Fibroblast of pulmonary artery (primary cell): ENCODE measurements at regions not wholly inside any gene's neighbourhood (a gene's known extent, or its start where the extent isn't known, plus 50 kb on each side); places are given as distances from the start of the nearest gene placed in this dataset.
A peak's percentile ranks its signal among the peaks of the same experiment; 100 is the strongest.

ENCODE experiments used
- DNase-seq: peaks from one replicate; pipeline ENCODE4 v3.0.0-alpha.2; 2010; ENCODE audit warnings: low read depth
- H3K4me3 ChIP-seq: replicated peaks from 2 replicates; pipeline ENCODE4 v1.5.1; 2011; ENCODE audit warnings: low read depth, mild to moderate bottlenecking, control low read depth, low read length, moderate library complexity
- CTCF ChIP-seq: IDR thresholded peaks from 2 replicates; pipeline ENCODE4 v1.5.1; 2011; ENCODE audit warnings: mild to moderate bottlenecking, control low read depth, low read length, inconsistent platforms; ENCODE audit errors: missing control alignments

DNA sequence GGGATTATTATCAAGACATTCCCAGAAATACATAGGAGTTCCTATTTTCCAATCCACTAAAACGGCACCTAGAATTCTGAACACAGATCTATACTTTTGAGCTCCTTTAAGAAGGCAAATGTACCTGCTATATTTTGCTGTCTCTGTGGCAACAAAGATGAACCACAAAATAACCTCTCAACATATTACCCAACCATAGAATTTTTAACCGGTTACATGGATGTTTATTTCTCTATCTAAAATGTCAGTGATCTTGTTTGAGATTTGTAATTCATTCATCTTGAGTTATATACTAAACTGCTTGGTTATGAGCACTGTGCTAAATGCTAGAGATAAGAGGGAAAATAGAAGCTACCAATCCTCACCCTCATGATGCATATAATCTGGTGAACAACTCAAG lies 117.5 kb upstream of the HMGCLL1 start:
- no peak for TF ChIP-seq CTCF
- no peak overlapping the region for H3K4me3 ChIP-seq
- no peak for DNase-seq

DNA sequence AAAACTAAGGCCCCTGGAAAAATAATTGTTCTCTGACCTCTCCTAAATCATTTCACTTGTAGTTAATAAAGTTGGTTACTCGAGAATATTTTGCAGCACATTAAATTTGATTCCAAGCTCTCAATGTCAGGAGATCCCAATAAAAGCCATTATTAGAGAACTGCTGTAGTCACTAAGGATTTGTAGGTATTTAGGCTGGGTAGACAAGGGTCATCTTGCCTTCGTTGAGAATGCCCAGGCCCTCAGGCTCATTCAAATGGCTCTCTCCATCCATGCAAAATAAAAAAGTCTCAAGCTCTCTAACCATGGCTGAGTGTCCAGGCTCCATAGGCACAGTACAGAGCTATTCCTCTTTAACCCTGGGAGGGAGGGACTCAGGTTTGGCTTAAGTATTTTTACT lies 117.0 kb upstream of the HMGCLL1 start:
- DNase-seq = no peak
- no peak for TF ChIP-seq CTCF

GRCh38 chr6:55694759-55695158 lies 115.8 kb upstream of the HMGCLL1 start:
- no peak for DNase-seq
- H3K4me3 ChIP-seq = no peak overlapping the region
- TF ChIP-seq CTCF = no peak

More for the DNA sequence above, 117.0 kb upstream of the HMGCLL1 start:
- no peak overlapping the region for H3K4me3 ChIP-seq

GRCh38 chr6:55694148-55694547 lies 115.2 kb upstream of the HMGCLL1 start:
- H3K4me3 ChIP-seq = no peak overlapping the region
- TF ChIP-seq CTCF = no peak
- peak; percentile 55 for DNase-seq

DNA sequence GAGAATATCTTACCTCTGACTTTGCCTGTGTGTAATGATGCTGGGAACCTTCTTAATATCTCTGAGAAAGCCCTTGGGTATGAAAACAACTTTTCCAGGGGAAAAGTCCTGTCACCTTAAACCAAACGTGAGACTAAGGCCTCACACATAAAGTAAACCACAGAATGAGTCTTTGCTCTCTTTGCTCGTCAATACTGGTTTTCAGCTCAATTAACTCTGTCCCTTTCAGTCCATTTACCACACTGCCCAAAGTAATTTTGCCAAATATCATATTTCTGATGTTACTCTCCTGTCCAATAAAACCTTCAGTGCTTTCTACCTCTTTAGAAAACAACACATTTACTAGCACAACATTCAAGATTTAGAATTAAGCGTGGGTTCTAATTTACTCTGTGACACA lies 100.5 kb upstream of the HMGCLL1 start:
- no peak for DNase-seq
- TF ChIP-seq CTCF = no peak
- H3K4me3 ChIP-seq = no peak overlapping the region

DNA sequence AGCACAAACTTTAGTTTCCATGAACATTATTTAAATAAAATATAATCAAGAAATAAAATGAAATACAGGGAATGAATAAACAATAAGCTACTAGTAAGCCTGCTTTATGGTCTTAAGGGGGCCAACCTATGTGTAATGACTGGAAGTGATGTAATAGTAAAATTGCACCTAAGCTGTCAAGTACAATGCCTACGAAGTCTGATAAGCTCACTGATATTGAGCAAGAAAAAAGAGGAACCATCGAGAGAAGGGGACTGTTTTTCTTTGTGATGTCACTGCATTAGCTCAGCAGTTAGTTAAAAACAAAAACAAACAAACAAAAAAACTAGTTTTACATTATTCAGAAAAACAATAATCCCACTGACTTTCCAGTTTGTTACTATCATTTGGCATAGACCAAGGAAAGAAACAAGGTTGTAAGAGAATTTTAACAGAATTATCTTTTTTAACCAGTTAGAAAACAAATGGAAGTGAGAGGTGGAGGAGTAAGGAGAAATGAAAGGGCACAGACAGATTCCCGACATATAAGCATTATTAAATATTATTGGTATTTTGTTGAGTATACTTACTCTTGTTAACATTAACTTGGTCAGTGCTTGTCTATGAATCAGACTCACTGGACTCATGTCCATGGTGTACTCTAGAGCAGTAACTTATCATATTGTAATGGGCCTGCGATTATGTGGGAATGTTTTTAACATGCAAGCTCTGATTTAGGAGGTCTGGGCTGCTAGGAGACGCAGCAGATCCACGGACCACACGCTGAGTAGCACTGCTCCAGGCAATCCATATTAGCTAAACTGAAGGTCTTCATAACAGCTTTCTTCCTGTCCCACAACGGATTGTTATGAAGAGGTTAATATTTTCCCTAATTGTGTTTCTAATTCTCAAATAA lies 99.6 kb upstream of the HMGCLL1 start:
- no peak overlapping the region for H3K4me3 ChIP-seq
- no peak for TF ChIP-seq CTCF
- no peak for DNase-seq

- no peak for DNase-seq
- TF ChIP-seq CTCF = no peak
- no peak overlapping the region for H3K4me3 ChIP-seq
Measured at GRCh38 chr6:55676736-55677135, 97.7 kb upstream of the HMGCLL1 start.
